ENCODE measurements at regions not wholly inside any gene's neighbourhood (a gene's known extent, or its start where the extent isn't known, plus 50 kb on each side); places are given as distances from the start of the nearest gene placed in this dataset.

DNA sequence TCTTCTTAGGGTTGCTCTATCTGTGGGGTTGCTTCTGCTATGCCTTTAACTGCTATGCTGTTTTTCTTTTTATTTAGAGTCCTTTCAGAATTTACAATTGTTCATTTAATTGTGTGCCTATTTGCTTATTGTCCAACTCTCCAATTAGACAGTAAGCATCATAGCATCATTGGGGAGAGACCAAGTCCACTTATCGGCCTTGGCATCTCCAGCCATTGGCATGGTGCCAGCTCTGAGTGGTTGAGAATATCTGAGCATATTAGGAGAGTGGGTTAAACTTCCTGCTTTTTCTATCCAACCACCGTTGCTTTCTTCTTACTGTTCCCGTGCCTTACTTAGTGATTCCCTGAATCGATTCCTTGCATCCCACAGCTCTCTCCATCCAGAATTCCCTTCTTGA, 535.0 kb downstream of the AJAP1 start:
- TF ChIP-seq, protein P1, sequence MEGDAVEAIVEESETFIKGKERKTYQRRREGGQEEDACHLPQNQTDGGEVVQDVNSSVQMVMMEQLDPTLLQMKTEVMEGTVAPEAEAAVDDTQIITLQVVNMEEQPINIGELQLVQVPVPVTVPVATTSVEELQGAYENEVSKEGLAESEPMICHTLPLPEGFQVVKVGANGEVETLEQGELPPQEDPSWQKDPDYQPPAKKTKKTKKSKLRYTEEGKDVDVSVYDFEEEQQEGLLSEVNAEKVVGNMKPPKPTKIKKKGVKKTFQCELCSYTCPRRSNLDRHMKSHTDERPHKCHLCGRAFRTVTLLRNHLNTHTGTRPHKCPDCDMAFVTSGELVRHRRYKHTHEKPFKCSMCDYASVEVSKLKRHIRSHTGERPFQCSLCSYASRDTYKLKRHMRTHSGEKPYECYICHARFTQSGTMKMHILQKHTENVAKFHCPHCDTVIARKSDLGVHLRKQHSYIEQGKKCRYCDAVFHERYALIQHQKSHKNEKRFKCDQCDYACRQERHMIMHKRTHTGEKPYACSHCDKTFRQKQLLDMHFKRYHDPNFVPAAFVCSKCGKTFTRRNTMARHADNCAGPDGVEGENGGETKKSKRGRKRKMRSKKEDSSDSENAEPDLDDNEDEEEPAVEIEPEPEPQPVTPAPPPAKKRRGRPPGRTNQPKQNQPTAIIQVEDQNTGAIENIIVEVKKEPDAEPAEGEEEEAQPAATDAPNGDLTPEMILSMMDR (conservative IDR thresholded peaks at IDR 0.05; ENCODE audit: low read depth in 2 of 2), result no peak
- TF ChIP-seq JUNB (IDR thresholded peaks at IDR 0.05; ENCODE audit: unreplicated experiment) (no peak), EZH2 (IDR thresholded peaks at IDR 0.05; ENCODE audit: low read depth, unreplicated experiment) (no peak), ZNF114 (CRISPR knock-in tag; IDR thresholded peaks at IDR 0.05) (no peak), POLR2AphosphoS5 (IDR thresholded peaks at IDR 0.05; ENCODE audit: low read depth) (no peak)
